OCI-LY3 (cell line): ENCODE measurements at regions not wholly inside any gene's neighbourhood (a gene's known extent, or its start where the extent isn't known, plus 50 kb on each side); places are given as distances from the start of the nearest gene placed in this dataset.

ENCODE experiments used
- H2AFZ ChIP-seq: fragments of 200-600, 300-600 bp; shearing (Covaris generic); 2 replicates; pipeline ENCODE4 v1.6.0; 2014; ENCODE audit warnings: antibody characterized with exemption, low read depth, low read length
- H3K27ac ChIP-seq: fragments of 200-600, 300-600 bp; sonication (generic); 2 replicates; pipeline ENCODE4 v1.5.1; 2014; ENCODE audit warnings: mild to moderate bottlenecking, low read length, moderate library complexity, mixed read lengths
- H3K27me3 ChIP-seq: fragments of 200-600, 300-600 bp; sonication (generic); 2 replicates; pipeline ENCODE4 v1.6.1; 2014; ENCODE audit warnings: low read depth, low read length, mixed read lengths
- H3K36me3 ChIP-seq: fragments of 200-600, 300-600 bp; sonication (generic); replicated peaks from 2 replicates; pipeline ENCODE3; 2014; ENCODE audit warnings: low read depth, low read length, mixed read lengths
- H3K4me1 ChIP-seq: fragments of 300-600, 200-600 bp; sonication (generic); 2 replicates; pipeline ENCODE4 v1.6.1; 2014; ENCODE audit warnings: low read length, mixed read lengths
- H3K4me2 ChIP-seq: fragments of 200-600, 300-600 bp; sonication (generic); 2 replicates; pipeline ENCODE4 v1.6.1; 2014; ENCODE audit warnings: low read length, mixed read lengths
- H3K4me3 ChIP-seq: fragments of 300-600, 200-600 bp; sonication (generic); 2 replicates; pipeline ENCODE4 v1.5.1; 2014; ENCODE audit warnings: antibody characterized with exemption, mild to moderate bottlenecking, low read length, moderate library complexity
- H3K79me2 ChIP-seq: fragments of 300-600, 200-600 bp; shearing (Covaris generic); 2 replicates; pipeline ENCODE4 v1.6.1; 2014; ENCODE audit warnings: mild to moderate bottlenecking, low read length, mixed read lengths
- H3K9ac ChIP-seq: fragments of 300-600, 200-600 bp; shearing (Covaris generic); 2 replicates; pipeline ENCODE4 v1.6.0; 2014; ENCODE audit warnings: mild to moderate bottlenecking, low read length, moderate library complexity
- H3K9me3 ChIP-seq: fragments of 200-600, 300-600 bp; shearing (Covaris generic); 2 replicates; pipeline ENCODE4 v1.6.1; 2014; ENCODE audit warnings: low read length, mixed read lengths; ENCODE audit not compliant: insufficient read depth
- H4K20me1 ChIP-seq: fragments of 200-600, 300-600 bp; sonication (generic); 2 replicates; pipeline ENCODE4 v1.6.1; 2016; ENCODE audit warnings: low read length, mixed read lengths; ENCODE audit not compliant: insufficient read depth
- EZH2phosphoT487 ChIP-seq: fragments of 200-600 bp; shearing (Covaris generic); IDR thresholded peaks from 2 replicates; pipeline ENCODE4 v1.6.1; 2018; ENCODE audit warnings: antibody characterized with exemption, mixed run types, low read depth
- TF ChIP-seq, protein P1 (sequence below): fragments of 200-600, 300-600 bp; sonication (generic); IDR thresholded peaks from 2 replicates; pipeline ENCODE4 v1.5.1; 2014; ENCODE audit warnings: antibody characterized with exemption, low read length, low read depth

DNA sequence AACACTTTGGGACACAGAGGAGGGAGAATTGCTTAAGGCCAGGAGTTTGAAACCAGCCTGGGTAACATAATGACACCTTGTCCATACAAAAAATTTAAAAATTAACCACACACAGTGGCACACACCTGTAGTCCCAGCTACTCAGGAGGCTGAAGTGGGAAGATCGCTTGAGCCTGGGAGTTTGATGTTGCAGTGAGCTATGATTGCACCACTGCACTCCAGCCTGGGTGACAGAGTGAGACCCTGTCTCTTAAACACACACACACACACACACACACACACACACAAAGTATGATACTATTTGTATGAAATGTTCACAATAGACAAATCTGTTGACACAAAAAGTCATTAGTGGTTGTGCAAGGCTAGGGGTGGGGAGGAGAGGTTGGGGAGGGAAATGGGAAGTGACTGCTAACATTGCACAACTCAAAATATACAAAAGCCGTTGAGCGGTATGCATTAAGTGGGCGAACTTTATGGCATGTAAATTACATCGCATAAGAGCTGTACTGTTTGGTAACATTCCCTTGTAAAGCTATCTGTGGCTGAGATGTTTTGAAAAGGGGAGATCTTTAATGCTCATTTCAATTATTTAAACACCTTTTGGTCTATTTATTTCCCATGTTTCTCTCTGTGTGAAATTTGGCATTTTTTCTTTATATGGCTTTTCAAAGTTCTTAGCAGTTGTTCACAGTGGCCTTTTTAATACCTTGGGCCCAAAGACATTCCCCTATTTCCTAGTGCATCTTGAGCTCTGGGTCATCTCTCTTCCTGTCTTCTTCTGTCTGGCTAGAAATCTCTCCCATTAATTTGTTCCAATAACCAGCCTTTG is 58.9 kb upstream of the ZNF516 start:
- Histone ChIP-seq H3K9ac (no peak overlapping the region), H3K27me3 (no peaks in the 10 kb centered on the region), H4K20me1 (no peaks in the 10 kb centered on the region), H3K9me3 (no peaks in the 10 kb centered on the region), H3K4me1 (no peaks in the 10 kb centered on the region), H3K4me2 (no peak overlapping the region), H3K4me3 (no peak overlapping the region), H3K27ac (no peak overlapping the region), H3K79me2 (no peaks in the 10 kb centered on the region), H3K36me3 (no peaks in the 10 kb centered on the region), H2AFZ (no peak overlapping the region)
- TF ChIP-seq, protein P1, sequence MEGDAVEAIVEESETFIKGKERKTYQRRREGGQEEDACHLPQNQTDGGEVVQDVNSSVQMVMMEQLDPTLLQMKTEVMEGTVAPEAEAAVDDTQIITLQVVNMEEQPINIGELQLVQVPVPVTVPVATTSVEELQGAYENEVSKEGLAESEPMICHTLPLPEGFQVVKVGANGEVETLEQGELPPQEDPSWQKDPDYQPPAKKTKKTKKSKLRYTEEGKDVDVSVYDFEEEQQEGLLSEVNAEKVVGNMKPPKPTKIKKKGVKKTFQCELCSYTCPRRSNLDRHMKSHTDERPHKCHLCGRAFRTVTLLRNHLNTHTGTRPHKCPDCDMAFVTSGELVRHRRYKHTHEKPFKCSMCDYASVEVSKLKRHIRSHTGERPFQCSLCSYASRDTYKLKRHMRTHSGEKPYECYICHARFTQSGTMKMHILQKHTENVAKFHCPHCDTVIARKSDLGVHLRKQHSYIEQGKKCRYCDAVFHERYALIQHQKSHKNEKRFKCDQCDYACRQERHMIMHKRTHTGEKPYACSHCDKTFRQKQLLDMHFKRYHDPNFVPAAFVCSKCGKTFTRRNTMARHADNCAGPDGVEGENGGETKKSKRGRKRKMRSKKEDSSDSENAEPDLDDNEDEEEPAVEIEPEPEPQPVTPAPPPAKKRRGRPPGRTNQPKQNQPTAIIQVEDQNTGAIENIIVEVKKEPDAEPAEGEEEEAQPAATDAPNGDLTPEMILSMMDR, result no peak
- no peak for TF ChIP-seq EZH2phosphoT487

DNA sequence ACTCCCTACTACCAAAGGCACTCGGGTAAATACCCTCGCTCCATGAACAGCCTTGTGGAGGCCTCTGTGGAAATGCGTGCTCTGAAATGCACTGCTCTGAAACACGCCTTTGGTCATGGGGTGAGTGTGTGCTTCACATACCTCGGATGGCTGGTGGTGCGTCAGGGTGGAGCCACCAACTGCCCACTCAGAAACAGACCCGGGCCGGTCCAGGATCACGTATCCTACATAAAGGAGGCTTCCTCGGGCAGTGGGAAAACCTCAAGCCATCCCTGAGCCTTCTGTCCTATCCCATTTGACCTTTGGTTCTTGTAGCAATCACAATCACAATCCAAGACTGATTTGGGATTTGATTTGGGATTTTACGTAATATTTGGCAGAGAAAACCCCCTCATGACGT is 53.5 kb upstream of the ZNF516 start:
- Histone ChIP-seq H4K20me1 (no peaks in the 10 kb centered on the region), H3K36me3 (no peaks in the 10 kb centered on the region), H3K4me1 (no peaks in the 10 kb centered on the region), H3K9me3 (0 out of 2 replicates have a peak, but pooled peaks cover 3% of the 10 kb centered on the region), H3K9ac (no peak overlapping the region), H3K4me2 (no peak overlapping the region), H3K27ac (no peak overlapping the region), H3K79me2 (no peaks in the 10 kb centered on the region), H2AFZ (no peak overlapping the region), H3K4me3 (no peak overlapping the region), H3K27me3 (no peaks in the 10 kb centered on the region)
- TF ChIP-seq EZH2phosphoT487, result no peak
- TF ChIP-seq, protein P1, result no peak

DNA sequence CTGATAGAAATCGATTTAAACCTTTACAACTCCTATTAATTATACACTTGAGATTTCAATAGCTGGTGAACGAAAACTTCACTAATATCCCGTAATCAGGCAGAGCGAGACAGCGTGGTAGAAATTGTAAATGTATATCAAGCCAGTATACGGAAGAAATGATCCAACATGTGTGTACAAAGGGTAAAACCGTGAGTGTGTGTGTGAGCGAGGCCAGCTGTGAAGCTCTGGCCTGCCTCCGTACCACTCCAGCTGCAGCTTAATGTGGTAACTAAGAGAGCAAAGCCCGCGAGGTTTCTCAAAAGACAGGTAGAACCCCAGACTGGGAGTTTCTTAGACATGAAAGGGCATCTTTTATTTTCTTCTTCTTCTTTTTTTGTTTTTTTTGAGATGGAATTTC is 52.3 kb upstream of the ZNF516 start:
- no peak overlapping the region for H2AFZ ChIP-seq
- no peak for TF ChIP-seq EZH2phosphoT487
- TF ChIP-seq, protein P1, result no peak

DNA sequence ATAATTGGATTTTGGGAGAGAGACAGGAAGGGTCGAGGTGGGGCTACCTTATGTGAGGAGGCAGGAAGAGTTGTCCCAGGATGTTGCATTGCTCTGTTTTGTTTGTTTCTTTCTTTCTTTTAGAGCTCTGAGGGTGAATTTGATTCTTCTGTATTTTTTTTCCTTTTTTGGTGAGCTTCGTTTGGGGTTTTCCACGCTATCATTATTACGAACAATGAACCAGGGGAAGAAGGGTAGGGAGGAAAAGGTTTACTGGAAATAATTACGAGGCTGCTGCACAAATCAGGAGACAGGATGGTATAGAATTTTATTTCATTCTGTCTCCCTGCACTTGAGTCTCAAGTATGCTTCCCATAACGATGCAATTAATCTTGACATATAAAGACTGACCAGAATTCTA is 51.4 kb upstream of the ZNF516 start:
- Histone ChIP-seq H3K36me3 (no peaks in the 10 kb centered on the region), H3K4me1 (no peaks in the 10 kb centered on the region), H3K4me3 (no peak overlapping the region), H3K27me3 (no peaks in the 10 kb centered on the region), H4K20me1 (no peaks in the 10 kb centered on the region), H3K4me2 (no peak overlapping the region), H3K79me2 (no peaks in the 10 kb centered on the region), H3K9me3 (0 out of 2 replicates have a peak, but pooled peaks cover 3% of the 10 kb centered on the region), H3K27ac (no peak overlapping the region), H3K9ac (no peak overlapping the region), H2AFZ (no peak overlapping the region)
- TF ChIP-seq, protein P1, result no peak
- TF ChIP-seq EZH2phosphoT487, result no peak

More for the DNA sequence above, 52.3 kb upstream of the ZNF516 start:
- Histone ChIP-seq H3K79me2 (no peaks in the 10 kb centered on the region), H3K9me3 (0 out of 2 replicates have a peak, but pooled peaks cover 3% of the 10 kb centered on the region), H3K9ac (no peak overlapping the region), H3K27ac (no peak overlapping the region), H3K4me3 (no peak overlapping the region), H3K27me3 (no peaks in the 10 kb centered on the region), H3K4me1 (no peaks in the 10 kb centered on the region), H3K36me3 (no peaks in the 10 kb centered on the region), H4K20me1 (no peaks in the 10 kb centered on the region), H3K4me2 (no peak overlapping the region)
